ENCODE measurements at regions not wholly inside any gene's neighbourhood (a gene's known extent, or its start where the extent isn't known, plus 50 kb on each side); places are given as distances from the start of the nearest gene placed in this dataset.

DNA sequence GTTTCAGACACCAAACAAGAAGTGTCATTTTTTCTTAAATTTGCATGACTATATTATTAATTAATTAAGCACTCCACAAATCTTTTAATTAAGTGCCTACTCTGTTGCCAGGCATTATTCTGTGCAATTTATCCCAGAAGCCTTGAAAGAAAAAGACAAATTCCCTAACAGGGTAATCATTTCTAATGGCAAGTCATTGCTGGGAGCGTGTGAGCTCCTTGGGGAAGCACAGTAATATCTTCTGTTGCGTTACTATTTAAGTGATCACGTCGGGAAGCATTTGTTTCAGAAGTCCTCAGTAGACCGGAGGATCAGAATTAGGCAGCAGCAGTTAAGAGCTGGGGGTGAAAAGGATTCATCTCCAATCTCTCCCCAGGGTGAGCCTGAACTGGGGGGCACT lies 276.8 kb upstream of the RNF32 start:
- TF ChIP-seq RAD21 (IDR thresholded peaks at IDR 0.05; ENCODE audit: low read depth) (no peak), TAF1 (IDR thresholded peaks at IDR 0.05; ENCODE audit: low read depth) (no peak), YY1 (IDR thresholded peaks at IDR 0.05; ENCODE audit: low read depth) (no peak), CEBPB (IDR thresholded peaks at IDR 0.05) (no peak), EP300 (IDR thresholded peaks at IDR 0.05; ENCODE audit: borderline replicate concordance) (no peak)
- TF ChIP-seq, protein P1, sequence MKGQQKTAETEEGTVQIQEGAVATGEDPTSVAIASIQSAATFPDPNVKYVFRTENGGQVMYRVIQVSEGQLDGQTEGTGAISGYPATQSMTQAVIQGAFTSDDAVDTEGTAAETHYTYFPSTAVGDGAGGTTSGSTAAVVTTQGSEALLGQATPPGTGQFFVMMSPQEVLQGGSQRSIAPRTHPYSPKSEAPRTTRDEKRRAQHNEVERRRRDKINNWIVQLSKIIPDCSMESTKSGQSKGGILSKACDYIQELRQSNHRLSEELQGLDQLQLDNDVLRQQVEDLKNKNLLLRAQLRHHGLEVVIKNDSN (IDR thresholded peaks at IDR 0.05), result no peak
- TF ChIP-seq, protein P2, sequence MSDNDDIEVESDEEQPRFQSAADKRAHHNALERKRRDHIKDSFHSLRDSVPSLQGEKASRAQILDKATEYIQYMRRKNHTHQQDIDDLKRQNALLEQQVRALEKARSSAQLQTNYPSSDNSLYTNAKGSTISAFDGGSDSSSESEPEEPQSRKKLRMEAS (IDR thresholded peaks at IDR 0.05), result no peak
- TF ChIP-seq, protein P3, sequence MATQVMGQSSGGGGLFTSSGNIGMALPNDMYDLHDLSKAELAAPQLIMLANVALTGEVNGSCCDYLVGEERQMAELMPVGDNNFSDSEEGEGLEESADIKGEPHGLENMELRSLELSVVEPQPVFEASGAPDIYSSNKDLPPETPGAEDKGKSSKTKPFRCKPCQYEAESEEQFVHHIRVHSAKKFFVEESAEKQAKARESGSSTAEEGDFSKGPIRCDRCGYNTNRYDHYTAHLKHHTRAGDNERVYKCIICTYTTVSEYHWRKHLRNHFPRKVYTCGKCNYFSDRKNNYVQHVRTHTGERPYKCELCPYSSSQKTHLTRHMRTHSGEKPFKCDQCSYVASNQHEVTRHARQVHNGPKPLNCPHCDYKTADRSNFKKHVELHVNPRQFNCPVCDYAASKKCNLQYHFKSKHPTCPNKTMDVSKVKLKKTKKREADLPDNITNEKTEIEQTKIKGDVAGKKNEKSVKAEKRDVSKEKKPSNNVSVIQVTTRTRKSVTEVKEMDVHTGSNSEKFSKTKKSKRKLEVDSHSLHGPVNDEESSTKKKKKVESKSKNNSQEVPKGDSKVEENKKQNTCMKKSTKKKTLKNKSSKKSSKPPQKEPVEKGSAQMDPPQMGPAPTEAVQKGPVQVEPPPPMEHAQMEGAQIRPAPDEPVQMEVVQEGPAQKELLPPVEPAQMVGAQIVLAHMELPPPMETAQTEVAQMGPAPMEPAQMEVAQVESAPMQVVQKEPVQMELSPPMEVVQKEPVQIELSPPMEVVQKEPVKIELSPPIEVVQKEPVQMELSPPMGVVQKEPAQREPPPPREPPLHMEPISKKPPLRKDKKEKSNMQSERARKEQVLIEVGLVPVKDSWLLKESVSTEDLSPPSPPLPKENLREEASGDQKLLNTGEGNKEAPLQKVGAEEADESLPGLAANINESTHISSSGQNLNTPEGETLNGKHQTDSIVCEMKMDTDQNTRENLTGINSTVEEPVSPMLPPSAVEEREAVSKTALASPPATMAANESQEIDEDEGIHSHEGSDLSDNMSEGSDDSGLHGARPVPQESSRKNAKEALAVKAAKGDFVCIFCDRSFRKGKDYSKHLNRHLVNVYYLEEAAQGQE (IDR thresholded peaks at IDR 0.05; ENCODE audit: low read depth), result no peak

Data from Ishikawa (cell line).